M059J (cell line): ENCODE measurements at regions not wholly inside any gene's neighbourhood (a gene's known extent, or its start where the extent isn't known, plus 50 kb on each side); places are given as distances from the start of the nearest gene placed in this dataset.
"Not testable (repeated sequence)": the region's sequence is repeated elsewhere in the genome, so short reads cannot be mapped to it uniquely, and the experiment has no call there.

Experiments
- DNase-seq: peaks from one replicate; pipeline ENCODE4 v3.0.0-alpha.2; 2012; ENCODE audit warnings: low read depth

DNA sequence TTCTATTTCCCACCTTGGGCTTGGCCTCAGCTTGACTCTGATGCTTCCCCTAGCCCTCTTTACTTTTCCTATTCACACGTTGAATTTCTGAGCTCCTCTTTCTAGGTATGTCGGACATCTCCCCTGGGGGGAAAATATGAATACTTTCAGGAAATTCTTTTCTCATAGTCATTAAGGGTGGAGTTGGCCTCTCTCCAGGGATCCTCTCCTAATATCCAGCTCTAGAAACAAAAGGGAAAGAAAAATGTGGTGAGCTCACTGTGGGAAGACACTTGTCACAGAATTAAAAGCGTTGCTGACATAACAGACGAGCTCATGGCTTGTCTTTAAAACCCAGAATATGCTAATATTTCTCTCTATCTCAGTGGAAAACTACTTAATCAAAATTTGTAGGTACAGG lies 132.7 kb upstream of the MEX3C start:
- no peak for DNase-seq

DNA sequence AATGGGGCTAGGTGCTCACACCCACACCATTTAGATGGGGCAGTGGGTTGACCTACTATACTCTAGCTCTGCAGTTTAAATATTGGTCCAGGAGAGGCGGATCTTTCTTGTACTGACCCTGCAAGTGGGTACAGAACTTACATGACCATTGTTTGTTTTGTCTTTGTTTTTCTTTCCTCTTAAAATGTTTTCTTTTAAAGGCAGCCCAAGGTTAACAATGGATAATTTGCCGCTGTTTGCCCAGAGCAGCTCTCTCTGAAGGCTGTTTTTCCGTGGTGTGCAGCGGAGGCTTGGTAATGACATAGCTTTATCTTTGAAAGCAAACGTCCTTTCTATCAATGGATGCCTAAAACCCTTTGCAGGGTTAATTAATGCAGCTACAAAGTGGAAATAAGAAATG lies 133.3 kb upstream of the MEX3C start:
- DNase-seq, result no peak

DNA sequence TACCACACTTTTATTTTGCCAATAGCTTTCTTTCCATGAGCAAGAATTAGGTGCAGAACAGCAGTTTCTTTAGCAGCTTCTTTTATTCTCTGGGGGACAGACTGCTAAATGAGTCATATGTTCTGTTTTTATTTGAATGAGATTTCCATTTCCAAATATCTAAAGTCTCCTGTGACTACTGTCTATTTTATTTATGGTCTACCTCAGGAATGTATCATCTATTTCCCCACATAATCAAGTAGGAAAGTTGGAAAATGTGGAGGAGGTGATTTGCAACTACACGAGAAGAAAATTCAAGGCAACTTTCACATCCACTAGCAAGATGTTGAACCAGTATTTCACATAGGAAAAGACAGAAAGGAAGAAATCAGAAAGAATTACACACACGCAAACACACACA lies 139.9 kb upstream of the MEX3C start:
- no peak for DNase-seq

DNA sequence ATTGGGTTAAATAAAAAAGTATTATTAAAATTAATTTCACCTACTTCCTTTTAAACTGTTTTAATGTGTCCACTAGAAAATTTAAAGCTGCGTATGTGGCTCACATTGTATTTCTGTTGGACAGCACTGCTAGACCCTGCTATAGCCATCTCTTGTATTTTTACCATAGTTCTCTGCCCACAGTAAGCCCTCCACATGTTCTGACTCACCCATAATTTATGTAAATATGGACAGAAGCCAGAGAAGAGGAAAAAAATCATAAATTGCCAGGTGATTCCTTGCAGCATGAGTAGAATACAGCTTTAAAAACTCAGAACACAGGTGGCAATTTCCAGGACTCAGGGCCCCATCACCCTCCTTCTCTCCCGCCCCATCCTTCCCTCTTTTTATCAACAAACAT lies 142.4 kb upstream of the MEX3C start:
- peak; percentile 2 for DNase-seq

DNA sequence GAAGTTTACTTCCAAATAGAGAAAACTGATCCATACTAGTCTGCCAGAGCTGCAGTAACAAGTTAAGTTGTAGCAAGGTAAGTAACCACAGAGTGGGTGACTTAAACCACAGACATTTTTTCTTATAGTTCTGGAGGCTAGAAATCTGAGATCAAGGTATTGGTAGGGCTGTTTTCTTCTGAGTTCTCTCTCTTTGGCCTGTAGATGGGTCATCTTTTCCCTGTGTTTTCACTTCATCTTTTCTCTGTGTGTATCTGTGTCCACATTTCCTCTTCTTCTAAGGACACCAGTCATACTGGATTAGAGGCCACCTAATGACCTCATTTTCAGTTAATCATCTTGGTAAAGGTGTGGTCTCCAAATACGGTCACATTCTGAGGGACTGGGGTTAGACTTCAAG lies 142.9 kb upstream of the MEX3C start:
- no peak for DNase-seq

DNA sequence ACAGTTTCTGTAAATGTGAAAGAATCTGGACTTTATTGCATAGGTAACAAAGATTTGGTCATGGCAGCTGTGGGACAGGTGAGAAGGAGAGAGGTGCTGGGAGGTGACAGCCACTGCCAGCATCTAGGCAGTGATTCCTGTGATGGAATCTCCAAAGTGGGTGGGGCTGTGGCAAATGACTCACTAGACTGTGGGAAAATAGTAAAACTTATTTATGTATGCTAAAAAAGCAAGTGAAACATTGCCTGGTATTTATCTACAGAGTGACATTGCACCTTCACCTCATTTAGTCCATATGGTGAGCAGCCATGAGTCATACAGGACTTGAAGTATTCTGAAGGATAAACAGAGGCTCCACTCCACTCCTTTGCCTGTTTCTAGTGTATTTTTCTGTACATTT lies 145.3 kb upstream of the MEX3C start:
- DNase-seq, result peak; percentile 20

DNA sequence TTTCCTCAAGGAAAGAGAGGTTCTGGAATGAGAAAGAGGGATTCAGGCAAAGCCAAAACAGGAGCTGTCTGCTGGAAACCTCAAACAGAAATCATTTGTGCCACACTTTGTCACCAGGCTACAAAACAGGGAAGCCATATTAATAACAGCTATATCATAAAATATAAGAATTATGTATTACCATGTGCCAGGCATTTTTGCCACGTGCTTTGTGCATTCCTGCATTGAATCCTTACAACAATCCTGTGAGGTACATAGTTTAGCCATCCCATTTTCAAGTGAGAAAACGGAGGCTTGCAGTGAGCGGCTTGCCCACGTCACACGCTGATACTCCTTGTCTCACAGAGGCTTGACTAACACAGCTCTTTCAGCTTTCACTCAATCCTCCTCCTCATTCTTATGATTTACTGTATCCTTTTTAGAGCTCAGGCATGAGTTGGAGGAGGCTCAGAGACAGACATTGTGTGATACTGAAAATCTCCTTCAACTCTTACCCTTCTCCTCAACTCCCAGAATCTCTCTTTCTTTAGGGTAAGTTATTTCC lies 148.4 kb upstream of the MEX3C start:
- DNase-seq, result no peak

DNA sequence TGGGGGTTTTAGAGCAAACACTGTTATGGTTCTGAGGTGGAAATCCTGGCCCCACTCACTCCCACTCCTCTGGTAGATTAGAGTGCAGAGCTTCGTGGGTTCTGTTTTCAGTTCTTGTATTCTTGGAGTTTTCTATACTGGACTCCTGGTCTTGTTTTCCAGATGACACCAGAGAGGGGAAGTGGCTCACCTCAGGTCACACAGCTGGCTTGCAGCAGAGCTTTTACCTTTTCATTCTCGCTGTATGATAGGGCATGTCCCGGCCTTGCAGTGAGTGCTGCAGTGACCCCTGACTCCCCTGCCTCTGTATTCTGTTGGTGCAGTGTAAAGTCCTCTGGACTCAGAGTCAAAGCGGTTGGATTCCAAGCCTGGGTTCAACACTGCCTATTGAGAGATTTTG lies 148.9 kb upstream of the MEX3C start:
- DNase-seq, result no peak

DNA sequence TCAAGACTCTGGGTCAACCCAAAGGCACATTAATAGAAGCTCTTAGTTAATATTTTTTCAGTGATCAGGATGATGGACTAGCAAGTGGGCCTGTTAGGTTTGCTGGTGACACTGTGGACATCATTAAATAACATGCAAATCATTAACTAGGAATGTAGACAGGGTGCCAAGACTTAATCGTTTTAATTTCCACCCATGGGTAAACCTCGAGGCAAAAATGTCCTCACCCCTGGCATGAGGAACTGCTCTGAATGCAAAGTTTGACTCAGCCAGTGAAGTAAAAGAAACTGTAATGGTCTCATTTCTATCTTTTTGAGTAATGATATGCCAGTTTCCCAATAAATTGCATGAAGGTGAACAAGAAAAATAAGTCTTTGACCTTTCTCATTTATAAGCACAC lies 152.6 kb upstream of the MEX3C start:
- DNase-seq, result no peak

DNA sequence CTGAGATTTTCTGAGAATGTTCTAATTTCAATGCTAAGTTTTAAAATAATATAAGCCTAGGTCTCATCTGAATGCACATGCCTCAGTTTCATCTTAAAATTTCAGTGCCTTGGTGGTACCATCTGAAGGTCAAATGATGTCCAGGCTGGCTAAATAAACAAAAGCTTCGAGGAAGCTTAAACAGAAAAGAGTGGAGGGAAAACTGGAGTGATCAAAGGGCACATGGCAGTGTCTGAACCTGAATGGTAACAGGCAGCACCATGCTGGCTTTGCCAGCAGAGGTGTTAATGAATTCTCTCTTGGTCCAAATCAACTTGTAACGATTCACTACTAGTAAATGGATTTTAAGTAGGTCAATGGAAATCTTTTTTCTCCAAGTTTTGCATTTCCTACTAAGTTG lies 158.4 kb upstream of the MEX3C start:
- DNase-seq, result no peak

DNA sequence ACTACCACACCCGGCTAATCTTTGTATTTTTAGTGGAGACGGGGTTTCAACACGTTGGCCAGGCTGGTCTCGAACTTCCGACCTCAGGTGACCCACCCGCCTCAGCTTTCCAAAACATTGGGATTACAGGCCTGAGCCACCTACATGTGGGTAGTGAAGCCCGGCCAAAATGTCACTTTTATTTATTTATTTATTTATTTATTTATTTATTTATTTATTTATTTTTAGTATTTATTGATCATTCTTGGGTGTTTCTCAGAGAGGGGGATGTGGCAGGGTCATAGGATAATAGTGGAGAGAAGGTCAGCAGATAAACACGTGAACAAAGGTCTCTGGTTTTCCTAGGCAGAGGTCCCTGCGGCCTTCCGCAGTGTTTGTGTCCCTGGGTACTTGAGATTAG lies 162.8 kb upstream of the MEX3C start:
- not testable (repeated sequence) for DNase-seq

DNA sequence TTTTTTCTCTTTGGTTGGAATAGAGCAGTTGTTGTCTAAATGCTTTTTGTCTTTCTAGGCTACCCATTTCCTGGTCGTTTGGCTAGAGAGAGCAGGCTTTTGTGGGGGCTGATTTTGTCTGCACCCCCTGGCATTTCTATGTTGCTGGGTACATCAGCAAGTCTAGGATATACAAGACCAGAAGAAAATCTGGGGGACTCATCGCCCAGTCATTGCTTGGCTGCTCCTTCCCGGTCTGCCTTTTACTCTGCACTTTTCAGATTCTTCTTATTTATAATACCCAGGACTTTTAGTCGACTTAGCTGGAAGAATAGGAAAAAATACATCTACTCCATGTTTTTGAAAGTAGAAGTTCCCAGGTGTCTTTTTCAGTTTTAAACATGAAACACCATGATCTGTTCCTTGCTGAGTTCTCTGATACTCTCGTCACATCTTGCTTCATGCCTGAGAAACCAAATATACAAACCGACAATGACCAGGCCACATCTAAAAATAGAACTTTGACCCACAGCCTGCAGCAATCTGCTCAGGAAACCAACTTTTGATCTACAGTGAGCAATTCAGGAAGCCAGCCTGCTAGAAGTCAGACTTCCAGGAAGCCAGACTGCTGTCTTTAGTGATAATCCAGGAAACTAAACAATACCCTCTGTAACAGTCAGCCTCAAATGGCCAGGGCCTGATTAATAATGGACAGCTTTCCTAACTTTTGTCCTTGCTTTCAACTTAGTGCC lies 163.8 kb upstream of the MEX3C start:
- DNase-seq, result peak; percentile 15

DNA sequence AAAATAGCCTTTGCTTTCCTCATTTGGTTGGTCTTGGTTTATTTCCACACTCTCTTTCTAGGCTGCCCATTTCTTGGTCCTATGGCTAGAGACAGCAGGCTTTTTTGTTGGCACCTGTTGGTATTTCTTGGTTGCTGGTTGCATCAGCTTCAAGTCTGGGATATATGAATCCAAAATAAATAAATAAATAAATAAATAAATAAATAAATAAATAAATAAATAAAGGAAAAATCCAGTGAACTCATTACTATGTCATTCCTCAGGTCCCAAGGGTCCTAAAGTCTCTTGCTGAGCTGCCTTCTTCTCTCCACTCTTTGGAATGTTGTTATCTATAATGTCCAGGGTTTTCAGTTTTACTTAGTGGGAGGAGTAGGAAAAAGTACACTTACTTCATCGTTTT lies 165.9 kb upstream of the MEX3C start:
- DNase-seq, result no peak

DNA sequence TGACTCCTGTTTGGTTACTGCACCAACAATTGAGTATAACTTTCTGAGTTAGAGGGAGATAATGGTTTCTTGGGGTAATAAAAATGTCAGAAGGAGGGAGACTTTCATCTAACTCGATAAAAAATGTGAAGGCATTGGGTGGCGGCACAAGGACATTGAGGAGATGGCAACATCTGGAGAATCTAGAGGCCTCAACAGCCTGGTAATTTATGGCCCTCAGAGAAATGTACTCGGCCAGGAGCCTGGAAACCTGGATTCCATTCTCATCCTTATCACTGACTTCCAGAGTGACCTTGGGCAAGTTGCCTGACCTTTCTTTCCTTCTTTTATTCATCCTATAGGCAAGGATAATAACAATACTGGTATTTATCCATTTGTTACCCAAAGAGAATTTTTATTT lies 173.5 kb upstream of the MEX3C start:
- DNase-seq, result no peak

DNA sequence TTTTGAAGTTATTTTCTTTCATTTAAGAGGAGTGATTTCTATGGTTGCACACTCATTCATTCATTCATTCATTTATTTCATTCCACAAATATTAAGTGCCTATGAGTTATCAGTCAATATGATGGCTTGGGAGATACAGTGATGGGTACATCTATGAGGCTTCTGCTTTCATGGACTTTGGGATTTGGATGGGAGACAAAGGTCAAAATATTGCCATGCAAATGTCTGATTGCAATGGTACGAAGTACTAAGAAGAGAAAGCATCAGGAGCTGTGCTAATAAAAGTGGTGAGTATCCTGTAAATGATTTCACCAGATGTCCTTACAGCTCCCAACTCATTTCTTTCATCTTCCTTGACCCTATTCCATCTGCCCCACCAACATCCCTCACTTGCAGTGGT lies 174.4 kb upstream of the MEX3C start:
- no peak for DNase-seq

DNA sequence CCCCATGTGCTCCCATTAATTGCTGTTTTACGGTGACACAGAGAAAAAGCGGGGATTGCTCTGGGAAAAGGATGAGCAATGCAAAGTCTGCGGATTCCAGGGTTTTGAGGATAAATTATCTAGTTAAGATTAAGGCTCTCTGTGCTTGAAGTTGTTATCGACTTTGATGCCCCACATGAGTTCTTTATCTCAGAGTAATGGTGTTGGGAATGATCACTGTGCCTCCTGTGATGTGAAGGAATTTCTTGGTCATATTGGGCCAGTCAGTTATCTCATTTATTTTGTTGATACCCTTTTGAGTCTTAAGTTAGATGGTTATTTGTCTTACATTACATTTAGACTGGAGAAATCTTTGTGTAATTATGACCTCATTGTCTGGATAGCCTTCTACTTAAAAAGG lies 184.6 kb upstream of the MEX3C start:
- no peak for DNase-seq

DNA sequence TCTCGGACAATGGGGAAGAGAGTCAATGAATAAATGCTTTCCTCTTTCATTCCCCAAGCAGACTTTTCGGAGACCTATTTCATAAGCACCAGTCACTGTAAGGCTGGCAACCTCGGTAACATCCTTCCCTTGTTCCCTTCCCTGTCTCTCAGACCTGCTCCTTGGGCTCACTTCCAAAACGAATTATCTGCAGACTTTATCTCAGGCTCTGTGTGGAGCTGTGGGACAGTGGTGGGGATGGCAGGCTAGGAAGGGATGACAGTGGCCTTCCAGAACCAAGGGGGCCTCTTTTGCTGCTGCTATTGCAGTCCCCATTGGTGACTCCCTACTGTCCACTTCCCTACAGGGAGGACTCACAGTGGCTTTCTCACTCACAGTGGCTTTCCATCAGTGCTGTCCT lies 185.6 kb upstream of the MEX3C start:
- DNase-seq, result no peak

DNA sequence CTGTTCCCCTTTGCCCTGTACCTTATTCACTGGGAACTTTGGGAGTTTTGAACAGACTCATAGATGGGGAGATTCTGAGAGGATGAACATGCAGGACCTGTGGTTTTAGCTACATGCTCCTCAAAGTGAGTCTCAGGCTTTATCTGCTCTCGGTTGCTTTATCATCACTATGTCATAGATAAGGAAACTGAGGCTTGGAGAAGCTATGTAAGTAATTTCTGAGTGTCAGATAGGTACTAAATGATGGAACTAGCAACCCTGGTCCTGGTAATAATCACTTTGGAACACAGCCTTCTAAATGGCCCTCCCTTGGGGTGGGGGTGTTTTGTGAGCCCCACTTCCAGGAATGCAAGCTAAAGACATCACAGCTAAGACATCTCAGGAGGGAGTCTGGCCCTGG lies 186.2 kb upstream of the MEX3C start:
- no peak for DNase-seq

DNA sequence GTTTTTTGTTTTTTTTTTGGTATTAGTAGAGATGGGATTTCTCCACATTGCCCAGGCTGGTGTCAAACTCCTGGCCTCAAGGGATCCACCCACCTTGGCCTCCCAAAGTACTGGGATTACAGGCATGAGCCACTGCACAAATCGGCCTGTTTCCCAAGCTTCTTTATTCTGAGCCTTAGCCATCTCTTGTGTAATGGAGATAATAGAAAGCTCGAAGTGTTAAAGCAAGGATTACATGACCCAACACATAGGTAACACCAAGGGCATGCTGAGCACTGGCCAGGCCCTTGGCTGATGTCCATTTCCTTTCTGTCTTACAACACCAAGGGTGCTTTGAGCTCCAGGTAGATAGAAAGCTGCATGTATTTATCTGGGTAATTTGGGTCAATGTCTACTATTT lies 187.8 kb upstream of the MEX3C start:
- DNase-seq, result no peak

DNA sequence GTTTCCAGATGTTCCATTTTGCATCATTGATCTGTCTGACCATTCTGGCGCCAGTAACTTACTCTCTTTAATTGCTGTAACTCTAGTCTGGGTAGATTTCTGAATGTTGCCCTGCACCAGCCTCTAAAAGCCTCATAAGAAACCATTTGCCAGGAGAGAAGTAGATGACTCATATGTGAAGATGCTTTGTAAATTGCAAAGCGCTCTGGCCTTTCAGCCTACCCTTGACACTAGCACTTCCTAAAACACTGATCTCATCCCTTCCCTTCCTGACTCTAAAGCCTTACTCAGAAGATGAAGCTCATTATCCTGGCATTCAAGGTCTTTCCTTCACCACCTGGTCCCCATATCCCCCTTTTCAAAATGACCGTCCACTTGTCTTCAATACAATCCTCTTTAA lies 193.2 kb upstream of the MEX3C start:
- no peak for DNase-seq

DNA sequence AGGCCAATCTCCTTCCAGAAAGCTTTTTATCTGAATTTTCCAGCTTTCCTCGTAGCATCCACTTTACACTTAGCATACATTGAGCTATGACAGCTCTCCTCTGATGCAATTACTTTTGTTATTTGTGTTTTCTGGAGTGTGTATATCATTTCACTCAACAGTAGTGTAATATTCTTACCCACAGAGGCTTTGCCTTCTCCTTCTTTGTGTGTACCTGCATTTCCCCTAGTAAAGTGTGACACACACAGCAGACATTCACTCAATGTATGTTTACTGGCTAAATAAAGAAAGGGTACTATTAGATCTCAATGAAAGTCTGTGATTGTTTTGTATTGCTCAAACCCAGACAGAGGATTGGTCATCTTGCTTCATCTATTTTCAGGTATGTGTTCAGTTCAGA lies 193.7 kb upstream of the MEX3C start:
- no peak for DNase-seq

DNA sequence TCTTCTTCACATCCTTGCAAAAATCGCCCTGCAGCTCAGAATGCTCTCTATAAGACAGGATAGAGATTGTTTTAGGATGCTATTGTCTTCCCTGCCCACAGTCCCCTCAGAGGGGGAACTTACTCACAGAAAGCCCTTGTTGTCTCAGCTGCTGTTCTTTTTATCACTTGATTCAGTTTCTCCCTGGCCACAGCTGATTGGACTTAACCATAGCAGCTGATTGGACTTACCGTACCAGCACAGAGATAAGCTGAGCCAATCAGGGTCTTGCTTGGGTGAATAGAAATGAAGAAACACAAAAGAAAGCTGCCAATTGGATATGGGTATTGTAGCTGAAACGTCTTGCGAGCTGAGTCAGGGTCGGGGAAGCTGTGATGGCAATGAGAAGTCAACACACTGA lies 194.2 kb upstream of the MEX3C start:
- no peak for DNase-seq

DNA sequence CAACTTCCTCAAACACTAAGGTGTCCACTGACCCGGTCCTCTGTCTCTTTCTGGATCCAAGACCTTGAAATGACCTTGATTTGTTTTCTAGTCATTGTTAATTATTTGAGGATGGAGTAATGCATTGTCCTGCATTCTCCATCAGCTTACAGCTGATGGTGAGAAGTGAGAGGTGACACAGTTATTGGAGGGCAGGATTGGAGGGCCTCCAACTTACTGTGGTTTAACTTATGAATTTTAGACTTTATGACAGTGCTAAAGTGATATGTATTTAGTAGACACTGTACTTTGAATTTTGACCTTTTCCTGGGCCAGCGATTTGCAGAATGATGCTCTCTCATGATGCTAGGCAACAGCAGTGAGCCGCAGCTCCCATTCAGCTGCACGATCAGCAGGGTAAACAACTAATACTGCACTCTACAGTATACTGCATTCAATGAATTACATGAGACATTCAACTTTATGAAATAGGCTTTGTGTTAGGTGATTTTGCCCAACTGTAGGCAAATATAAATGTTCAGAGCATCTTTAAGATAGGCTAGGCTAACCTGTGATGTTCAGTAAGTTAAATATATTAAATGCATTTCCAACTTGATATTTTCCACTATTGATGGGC lies 200.0 kb upstream of the MEX3C start:
- DNase-seq, result no peak

DNA sequence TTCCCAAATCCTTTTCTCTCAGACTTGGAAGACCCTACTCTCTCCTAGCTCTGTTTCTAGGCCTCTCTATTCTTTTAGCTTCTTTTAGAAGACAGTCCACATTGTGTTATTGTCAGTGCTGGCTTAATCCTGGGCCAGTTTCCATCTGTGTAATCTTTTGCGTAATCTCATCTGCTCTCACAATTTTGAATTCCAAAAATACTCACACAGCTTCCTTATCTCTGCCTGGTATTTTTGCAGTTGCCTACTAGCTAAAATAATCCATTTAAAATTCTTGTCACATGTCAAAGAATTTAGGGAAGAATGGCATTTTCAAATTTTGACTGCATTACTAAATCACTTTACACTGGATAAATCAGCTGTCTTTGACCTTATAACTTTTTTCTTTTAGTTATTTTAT lies 200.6 kb upstream of the MEX3C start:
- DNase-seq, result no peak
